ENCODE measurements at regions not wholly inside any gene's neighbourhood (a gene's known extent, or its start where the extent isn't known, plus 50 kb on each side); places are given as distances from the start of the nearest gene placed in this dataset.
"Not testable (repeated sequence)": the region's sequence is repeated elsewhere in the genome, so short reads cannot be mapped to it uniquely, and the experiment has no call there.

DNA sequence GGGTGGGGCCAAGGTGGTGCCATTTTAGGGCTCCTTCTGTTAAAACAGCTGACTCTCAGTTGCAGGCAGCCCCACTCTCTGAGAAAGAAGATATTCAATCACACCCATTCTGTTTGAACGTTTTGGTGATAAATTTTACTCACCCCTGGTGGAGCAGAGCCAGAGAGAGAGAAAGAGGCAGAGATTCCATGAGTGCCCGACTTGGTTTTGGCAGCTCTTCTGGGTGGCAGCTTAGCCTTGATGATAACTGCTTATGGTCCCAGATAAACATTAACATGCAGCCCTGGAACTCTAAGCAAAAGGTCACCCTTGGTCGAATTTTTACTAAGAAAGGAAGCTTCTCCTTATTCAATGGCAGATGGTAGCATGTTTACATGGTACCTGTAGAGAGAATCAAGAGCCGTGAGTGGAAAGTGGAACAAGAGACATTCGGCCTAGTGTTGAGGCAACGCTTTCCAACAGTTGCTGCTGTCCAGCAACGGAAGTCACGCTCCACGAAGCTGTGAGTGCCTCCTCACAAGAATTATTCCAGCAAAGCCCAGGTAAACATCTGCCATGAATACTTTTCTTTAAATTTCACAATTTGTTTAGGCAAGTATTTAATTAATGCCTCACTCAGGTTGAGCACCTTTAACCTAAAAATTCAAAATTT, 530.6 kb upstream of the ROBO2 start:
- no peak for DNase-seq

- DNase-seq = no peak
Measured at GRCh38 chr3:76514836-76515235, 525.1 kb upstream of the ROBO2 start.

DNA sequence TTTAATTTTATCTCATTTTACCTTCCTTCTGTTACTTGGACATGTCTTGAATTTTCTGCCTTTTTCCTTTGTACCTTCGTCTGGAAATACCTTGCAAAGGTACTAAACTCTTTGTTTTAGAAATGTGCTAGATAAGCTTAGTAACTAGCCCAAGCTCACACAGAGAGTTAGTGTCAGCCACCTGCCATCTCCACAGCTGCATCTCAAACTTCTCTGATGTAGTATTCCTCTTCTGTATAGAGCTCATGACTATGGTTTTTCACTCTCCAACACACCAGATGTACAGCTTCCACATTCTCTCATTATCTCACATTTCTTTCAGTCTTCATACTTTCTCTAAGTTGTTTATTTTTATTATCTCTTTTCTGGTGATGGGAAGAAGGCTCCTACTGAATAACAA, 516.6 kb upstream of the ROBO2 start:
- DNase-seq = no peak

- DNase-seq = no peak
Measured at GRCh38 chr3:76525726-76526125, 514.2 kb upstream of the ROBO2 start.

DNA sequence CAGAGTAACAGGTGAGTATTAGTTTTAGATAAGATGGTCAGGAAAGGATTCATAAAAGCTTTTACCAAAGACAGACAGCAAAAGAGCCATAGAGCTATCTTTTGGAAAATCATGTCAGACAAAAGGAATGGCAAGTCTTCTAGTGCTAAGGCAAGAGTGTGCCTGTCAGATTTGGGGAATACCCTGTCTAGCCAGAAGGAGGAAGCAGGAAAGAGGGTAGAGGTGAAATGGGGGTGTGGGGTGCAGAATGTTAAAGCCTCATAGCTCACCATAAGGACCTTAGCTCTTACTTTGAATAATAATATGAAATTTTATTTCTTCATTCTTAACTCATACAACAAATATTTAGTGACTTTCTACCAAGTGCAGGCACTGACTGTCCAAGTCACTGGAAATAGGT, 512.1 kb upstream of the ROBO2 start:
- DNase-seq = no peak

- no peak for DNase-seq
Measured at GRCh38 chr3:76532158-76532822, 507.6 kb upstream of the ROBO2 start.

- DNase-seq = not testable (repeated sequence)
Measured at GRCh38 chr3:76533710-76534109, 506.2 kb upstream of the ROBO2 start.

GRCh38 chr3:76537857-76538256, 502.0 kb upstream of the ROBO2 start:
- DNase-seq = not testable (repeated sequence)

DNA sequence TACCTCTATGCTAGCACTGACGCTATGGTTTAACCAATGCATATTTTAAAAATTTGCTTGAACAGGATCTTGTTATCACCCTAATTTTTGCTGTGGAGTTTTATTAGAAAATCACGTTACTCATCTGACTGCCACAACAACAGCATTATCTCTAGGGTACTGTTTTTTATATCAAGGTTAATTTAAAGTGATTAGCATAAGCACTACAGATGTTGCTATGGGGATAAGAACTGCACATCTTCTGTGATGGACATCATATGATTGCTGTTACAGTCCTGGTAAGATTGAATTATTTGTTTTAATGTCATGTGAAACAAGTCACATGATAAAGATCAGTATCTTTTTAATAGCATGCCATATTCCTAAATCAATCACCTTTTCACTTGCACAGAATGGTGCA, 492.2 kb upstream of the ROBO2 start:
- no peak for DNase-seq

GRCh38 chr3:76550522-76551201, 489.2 kb upstream of the ROBO2 start:
- DNase-seq = no peak

- peak in 1 of 56 donors; percentile 14 for DNase-seq
Measured at GRCh38 chr3:76551739-76552138, 488.2 kb upstream of the ROBO2 start.

DNA sequence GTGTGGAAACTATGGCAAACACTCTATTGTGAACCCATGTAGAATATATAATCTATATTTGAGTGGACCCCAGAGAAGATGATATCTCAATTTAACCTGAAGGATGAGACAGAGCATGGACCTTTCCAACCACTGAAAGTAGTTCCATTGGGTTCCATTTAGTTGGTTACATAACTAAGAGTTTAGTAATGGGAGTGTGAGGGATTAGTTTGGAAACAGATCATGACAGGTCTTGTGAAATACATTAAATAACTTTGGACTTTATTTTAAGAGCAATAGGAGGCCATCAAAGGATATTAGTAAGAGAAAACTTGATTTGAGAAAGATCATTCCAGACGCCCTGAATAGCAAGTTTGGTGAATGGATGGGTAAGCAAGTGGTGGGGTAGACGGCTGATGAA, 487.2 kb upstream of the ROBO2 start:
- no peak for DNase-seq

DNA sequence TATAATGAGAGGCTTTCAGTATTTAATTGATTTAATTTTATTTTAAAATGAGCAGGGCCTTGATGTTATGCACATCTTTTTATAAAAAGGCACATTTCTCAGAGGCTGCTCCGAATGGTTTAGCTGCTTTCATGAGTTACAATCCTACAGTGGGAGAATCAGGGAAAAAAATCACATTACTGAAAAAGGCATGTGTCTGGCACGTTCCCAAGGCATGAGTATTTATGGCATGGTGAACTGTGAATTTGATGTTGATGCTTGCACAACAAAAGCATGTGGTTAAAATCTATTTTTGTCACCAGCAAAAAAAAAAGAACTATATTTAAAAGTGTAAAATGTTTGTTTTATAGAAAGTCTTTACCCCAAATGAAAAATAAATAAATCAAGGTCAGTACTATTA, 485.2 kb upstream of the ROBO2 start:
- DNase-seq = peak in 1 of 56 donors; percentile 1

DNA sequence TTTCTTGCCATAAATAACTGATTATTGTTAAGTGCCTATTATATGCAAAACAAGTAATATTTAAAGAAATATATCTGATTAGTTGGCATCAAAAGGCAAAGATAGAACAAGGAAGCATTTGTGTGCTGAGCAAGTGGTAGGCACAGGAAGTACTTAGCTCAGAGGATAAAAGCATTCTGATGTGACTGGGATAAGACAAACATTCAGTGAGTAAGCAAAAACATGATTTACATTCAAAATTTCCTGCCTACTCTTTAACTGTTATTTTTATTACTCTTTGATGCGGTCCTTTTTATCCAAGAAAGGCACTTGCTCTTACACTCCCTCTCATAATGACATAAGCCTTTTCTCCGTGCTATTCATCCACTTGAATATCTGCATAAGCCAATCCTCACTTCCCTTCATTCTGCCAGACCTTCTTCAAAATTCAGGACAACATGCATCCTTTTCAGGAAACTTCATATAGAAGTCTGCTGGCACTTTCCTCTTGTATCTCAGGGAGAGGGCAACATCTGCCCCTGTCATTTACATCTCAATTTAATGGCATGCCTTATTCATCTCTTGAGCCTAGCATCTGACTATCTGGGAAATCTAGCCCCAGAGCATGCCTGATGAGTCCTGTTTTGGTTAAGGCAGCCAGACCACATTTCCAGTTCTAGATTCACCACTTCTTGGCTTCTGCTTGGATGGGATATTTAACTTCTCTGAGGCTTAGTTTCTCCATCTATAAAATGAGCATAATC, 478.2 kb upstream of the ROBO2 start:
- no peak for DNase-seq

GRCh38 chr3:76565496-76566210, 474.2 kb upstream of the ROBO2 start:
- DNase-seq = no peak

DNA sequence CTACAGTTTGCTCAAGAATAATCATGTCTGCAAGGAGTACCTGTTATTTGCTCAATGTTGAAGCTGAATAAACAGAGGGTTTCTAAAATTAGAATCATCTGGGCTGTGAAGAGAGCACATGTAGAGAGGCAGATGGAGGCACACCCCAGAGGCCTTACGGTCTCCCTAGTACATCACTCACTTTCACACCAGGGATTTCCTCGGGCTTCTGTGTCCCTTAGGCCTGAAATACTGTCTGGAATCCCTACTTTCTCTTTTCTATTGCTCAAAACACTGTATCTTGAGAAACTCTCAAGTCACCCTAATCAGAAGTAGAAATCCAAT, 473.7 kb upstream of the ROBO2 start:
- DNase-seq = no peak

DNA sequence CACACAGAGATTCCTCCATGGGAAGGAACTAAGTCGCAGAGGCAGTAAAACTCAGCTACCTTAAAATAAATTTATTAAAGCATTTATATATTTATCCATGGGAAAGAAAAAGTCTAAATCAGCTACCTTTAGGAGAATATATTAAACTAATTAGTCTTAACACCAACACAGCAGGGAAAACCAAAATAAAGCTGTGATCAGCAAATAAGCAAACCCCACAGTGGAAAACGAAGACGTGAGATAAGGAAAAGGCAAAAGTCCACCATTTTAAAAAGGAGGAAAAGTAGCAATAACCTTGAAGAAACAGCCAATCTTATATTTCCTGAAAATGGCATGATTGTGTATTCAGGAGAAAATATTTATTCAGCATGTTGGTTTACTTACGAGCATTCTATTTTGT, 473.0 kb upstream of the ROBO2 start:
- DNase-seq = no peak

DNA sequence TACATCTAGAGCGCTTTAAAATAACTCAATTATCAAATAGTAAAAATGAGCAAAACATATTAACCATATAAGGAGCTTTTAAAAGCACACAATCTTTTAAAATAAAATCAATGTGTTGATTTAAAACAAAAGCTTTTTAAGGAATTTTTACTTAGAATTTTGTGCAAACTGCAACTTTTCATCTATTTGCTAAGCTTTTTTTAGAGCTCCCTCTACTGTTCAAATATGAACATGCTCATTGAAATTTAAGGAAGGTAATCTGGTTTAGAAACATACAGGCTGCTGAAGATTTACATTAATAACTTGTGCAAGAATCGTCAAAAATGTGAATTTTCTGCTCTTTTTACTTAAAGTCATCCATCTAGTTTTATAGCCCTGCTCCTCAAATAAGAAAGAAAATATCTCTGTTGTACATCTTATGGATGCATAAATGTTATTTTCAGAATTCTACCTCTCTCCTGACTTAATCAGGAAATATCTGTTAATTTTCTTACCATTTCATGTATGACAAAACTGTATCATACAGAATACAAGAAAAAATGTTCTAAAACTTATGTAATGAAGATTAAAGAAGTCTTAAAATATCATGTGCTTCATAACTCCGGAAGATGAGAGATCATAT, 469.4 kb upstream of the ROBO2 start:
- no peak for DNase-seq

DNA sequence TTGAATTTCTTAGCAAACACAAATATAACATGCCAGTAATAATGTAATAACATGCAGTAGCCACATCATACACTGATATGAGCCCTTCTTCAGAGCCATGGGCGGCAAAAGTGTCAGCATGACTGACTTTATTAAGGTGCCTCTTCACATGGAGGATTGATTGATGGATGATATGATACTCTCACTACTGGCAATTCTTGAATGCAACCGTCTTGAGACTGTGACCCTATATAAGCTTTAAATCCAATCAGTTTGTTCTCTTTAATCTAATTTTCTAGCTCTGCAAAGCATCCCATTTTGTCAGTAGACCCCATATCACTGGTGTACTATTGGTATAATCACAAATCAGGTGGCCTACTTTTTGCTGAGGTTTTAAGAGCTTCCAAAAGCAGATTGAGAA, 463.7 kb upstream of the ROBO2 start:
- no peak for DNase-seq

DNA sequence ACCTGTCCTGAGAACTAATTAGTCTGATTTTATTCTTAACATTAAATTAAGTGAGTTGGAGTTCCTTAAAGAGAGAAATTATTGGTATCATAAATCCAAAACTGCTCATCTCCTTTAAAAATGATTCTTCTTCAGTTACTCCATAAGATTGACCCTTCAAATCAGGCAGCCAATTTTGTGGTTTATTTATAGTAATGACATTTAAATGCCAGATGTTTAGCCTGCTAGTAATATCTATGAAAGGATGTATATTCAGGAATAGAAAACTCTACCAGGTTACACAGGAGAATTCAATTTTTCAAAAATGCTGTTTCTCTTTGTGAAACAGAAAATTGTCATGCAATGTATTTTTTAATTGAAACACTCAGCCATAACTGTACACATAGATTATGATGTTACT, 457.8 kb upstream of the ROBO2 start:
- DNase-seq = no peak
